IMR-90 (cell line): ENCODE measurements at regions not wholly inside any gene's neighbourhood (a gene's known extent, or its start where the extent isn't known, plus 50 kb on each side); places are given as distances from the start of the nearest gene placed in this dataset.
"Not testable (repeated sequence)": the region's sequence is repeated elsewhere in the genome, so short reads cannot be mapped to it uniquely, and the experiment has no call there.

Source experiments
- ATAC-seq: fragments of 200-7000 bp; cut with Tn5 transposase; 2 replicates; pipeline ENCODE4 v1.9.1; 2020; ENCODE audit warnings: low read depth, mild to moderate bottlenecking, moderate library complexity
- BruUV-seq: library from RNA; stranded (reverse); fragments of 400-500 nt; replicated peaks from 2 replicates; lab custom pipeline; 2021; lab: Mats Ljungman, UMichigan
- CTCF ChIA-PET: fragments of 300-600 bp; formaldehyde crosslinking; extraction: SDS; loops from one replicate; lab custom pipeline; 2021; ENCODE audit warnings: antibody characterized with exemption; lab: Yijun Ruan, JAX
- POLR2A ChIA-PET: fragments of 300-600 bp; sonication (Branson Sonifier 250); formaldehyde crosslinking; loops from one replicate; lab custom pipeline; 2022; ENCODE audit warnings: antibody characterized with exemption; ENCODE audit not compliant: unreplicated experiment; lab: Charles Lee
- DNase-seq: peaks from one replicate; pipeline ENCODE4 v3.0.0; 2013
- H2AFZ ChIP-seq: replicated peaks from 2 replicates; pipeline ENCODE3; 2013; ENCODE audit warnings: low read length, mild to moderate bottlenecking; ENCODE audit not compliant: poor library complexity
- H2AK5ac ChIP-seq: 2 replicates; pipeline ENCODE4 v1.6.1; 2013; ENCODE audit warnings: low read depth, low read length, inconsistent platforms
- H2AK9ac ChIP-seq: replicated peaks from 2 replicates; pipeline ENCODE3; 2013; ENCODE audit warnings: mild to moderate bottlenecking, low read depth, low read length, moderate library complexity; ENCODE audit not compliant: poor library complexity
- H2BK120ac ChIP-seq: 2 replicates; pipeline ENCODE4 v1.6.1; 2013; ENCODE audit warnings: low read depth, low read length, inconsistent platforms
- H2BK15ac ChIP-seq: 3 replicates; pipeline ENCODE4 v1.6.1; 2013; ENCODE audit warnings: low read depth, low read length, inconsistent platforms
- H2BK20ac ChIP-seq: 2 replicates; pipeline ENCODE4 v1.6.1; 2013; ENCODE audit warnings: low read depth, mild to moderate bottlenecking, inconsistent platforms, low read length, moderate library complexity
- H2BK5ac ChIP-seq: 2 replicates; pipeline ENCODE4 v1.6.1; 2013; ENCODE audit warnings: mild to moderate bottlenecking, low read depth, low read length, inconsistent platforms; ENCODE audit not compliant: poor library complexity, severe bottlenecking
- H3K14ac ChIP-seq: replicated peaks from 2 replicates; pipeline ENCODE4 v1.6.1; 2013; ENCODE audit warnings: low read depth, low read length, inconsistent platforms
- H3K18ac ChIP-seq: 2 replicates; pipeline ENCODE4 v1.6.1; 2013; ENCODE audit warnings: low read depth, low read length, control low read depth
- H3K23ac ChIP-seq: 2 replicates; pipeline ENCODE4 v1.6.1; 2013; ENCODE audit warnings: low read depth, low read length, inconsistent platforms
- H3K27ac ChIP-seq: 2 replicates; pipeline ENCODE4 v1.5.1; 2013; ENCODE audit warnings: mild to moderate bottlenecking, control low read depth, low read length; ENCODE audit not compliant: insufficient read depth
- H3K27me3 ChIP-seq: 2 replicates; pipeline ENCODE4 v1.6.1; 2013; ENCODE audit warnings: low read length; ENCODE audit not compliant: control insufficient read depth, insufficient read depth
- H3K36me3 ChIP-seq: 2 replicates; pipeline ENCODE4 v1.6.1; 2013; ENCODE audit warnings: low read length, mixed read lengths; ENCODE audit not compliant: control insufficient read depth, insufficient read depth
- H3K4ac ChIP-seq: 2 replicates; pipeline ENCODE4 v1.6.1; 2013; ENCODE audit warnings: low read depth, low read length, inconsistent platforms
- H3K4me1 ChIP-seq: 2 replicates; pipeline ENCODE4 v1.6.1; 2013; ENCODE audit warnings: low read length, mixed read lengths; ENCODE audit not compliant: control insufficient read depth, insufficient read depth
- H3K4me2 ChIP-seq: 2 replicates; pipeline ENCODE4 v1.6.1; 2013; ENCODE audit warnings: low read depth, mild to moderate bottlenecking, control low read depth, low read length, moderate library complexity
- H3K4me3 ChIP-seq: 2 replicates; pipeline ENCODE4 v1.5.1; 2013; ENCODE audit warnings: low read depth, mild to moderate bottlenecking, control low read depth, low read length, moderate library complexity; ENCODE audit not compliant: insufficient read depth
- H3K56ac ChIP-seq: 2 replicates; pipeline ENCODE4 v1.6.1; 2013; ENCODE audit warnings: low read length, inconsistent platforms; ENCODE audit not compliant: insufficient read depth; ENCODE audit errors: extremely low read depth
- H3K79me1 ChIP-seq, 2 experiments: 2 replicates each; pipeline ENCODE4 v1.6.1; 2013; ENCODE audit warnings: low read length in 2 of 2, inconsistent platforms in 1 of 2, low read depth in 1 of 2
- H3K9ac ChIP-seq: 2 replicates; pipeline ENCODE4 v1.6.1; 2013; ENCODE audit warnings: low read depth, low read length, control low read depth
- H3K9me1 ChIP-seq: 2 replicates; pipeline ENCODE4 v1.6.1; 2013; ENCODE audit warnings: low read length, inconsistent platforms; ENCODE audit not compliant: insufficient read depth
- H3K9me3 ChIP-seq: 2 replicates; pipeline ENCODE4 v1.6.1; 2013; ENCODE audit warnings: low read length; ENCODE audit not compliant: control insufficient read depth, insufficient read depth
- H4K20me1 ChIP-seq: 2 replicates; pipeline ENCODE4 v1.6.1; 2013; ENCODE audit warnings: low read length, inconsistent platforms; ENCODE audit not compliant: insufficient read depth
- H4K5ac ChIP-seq: 2 replicates; pipeline ENCODE4 v1.6.1; 2013; ENCODE audit warnings: mild to moderate bottlenecking, low read depth, low read length, control low read depth
- H4K8ac ChIP-seq, 2 experiments: 2 replicates each; pipeline ENCODE4 v1.6.1; 2013; ENCODE audit warnings: low read depth in 2 of 2, low read length in 2 of 2, control low read depth in 1 of 2, inconsistent platforms in 1 of 2
- H4K91ac ChIP-seq: 2 replicates; pipeline ENCODE4 v1.6.1; 2013; ENCODE audit warnings: low read depth, low read length, inconsistent platforms; ENCODE audit not compliant: insufficient read depth
- WGBS, 2 experiments: methylation state at CpG; one replicate each; pipeline versions ENCODE4 v1.1.5 to v1.1.7; 2013; ENCODE audit warnings: missing lambda C conversion rate in 2 of 2; ENCODE audit not compliant: insufficient read length in 1 of 2; ENCODE audit errors: extremely low coverage in 2 of 2; 5-methylcytosine and 5-hydroxymethylcytosine counted together
- dilution Hi-C: fragments of 300-500 bp; cut with HindIII; formaldehyde crosslinking; loops from one replicate; pipeline ENCODE4 v1.14.3; 2018; ENCODE audit warnings: low sequenced_read_pairs; ENCODE audit not compliant: unreplicated experiment
- in situ Hi-C: fragments of 300-500 bp; cut with MboI; formaldehyde crosslinking; loops from 3 replicates; pipeline ENCODE4 v1.14.3; 2019; ENCODE audit warnings: low sequenced_read_pairs, inconsistent platforms, mixed read lengths
- intact Hi-C: fragments of 100-400 bp; cut with micrococcal nuclease; formaldehyde crosslinking; loops from 2 replicates; pipeline ENCODE4 v1.10.0; 2022

DNA sequence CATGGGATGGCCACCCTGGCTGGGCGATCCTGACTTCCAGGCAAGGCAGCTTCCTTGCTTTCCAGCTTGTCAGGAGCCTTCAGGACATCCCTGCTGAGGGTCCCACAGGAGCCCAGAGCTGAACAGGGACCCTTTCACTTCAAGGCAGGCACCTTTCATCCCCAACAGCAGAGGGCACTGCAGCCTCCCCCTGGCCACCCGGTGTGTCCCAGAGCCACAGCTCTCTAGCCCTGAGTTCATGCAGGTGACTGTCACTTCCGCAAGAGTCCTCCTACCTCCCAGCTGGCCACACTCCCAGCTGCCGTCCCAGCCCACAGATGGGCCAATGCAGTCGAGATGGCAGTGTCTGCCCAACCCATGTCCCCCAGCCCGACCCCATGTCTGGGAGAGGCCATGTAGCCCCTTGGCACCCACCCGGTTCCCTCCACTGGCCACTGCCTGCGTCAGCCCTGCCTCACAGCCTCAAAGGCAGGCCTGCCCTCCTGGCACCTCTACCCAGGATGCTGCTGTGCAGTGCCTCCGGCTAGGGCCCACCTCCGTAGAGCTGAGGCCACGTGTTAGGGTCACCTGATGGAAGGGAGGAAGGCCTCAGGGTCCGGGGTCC lies 248.3 kb downstream of the CCDC74A start:
- H2AFZ ChIP-seq, H3K36me3 ChIP-seq, POLR2A ChIA-PET, H2BK15ac ChIP-seq, H3K79me1 ChIP-seq, H3K23ac ChIP-seq, H2AK9ac ChIP-seq, H3K9ac ChIP-seq, H3K18ac ChIP-seq, H3K27ac ChIP-seq, H3K4ac ChIP-seq, DNase-seq, CTCF ChIA-PET, H3K27me3 ChIP-seq, H4K5ac ChIP-seq, H2AK5ac ChIP-seq, H4K91ac ChIP-seq, H4K8ac ChIP-seq, H4K20me1 ChIP-seq, H3K9me3 ChIP-seq, H3K4me2 ChIP-seq, H3K9me1 ChIP-seq, ATAC-seq, H2BK20ac ChIP-seq, dilution Hi-C loops, H2BK120ac ChIP-seq, BruUV-seq, H3K4me1 ChIP-seq, H3K4me3 ChIP-seq, H3K14ac ChIP-seq, H3K56ac ChIP-seq, intact Hi-C loops, H2BK5ac ChIP-seq: not testable (repeated sequence)
- 49% methylated on average over 2 of the region's 12 CpGs; no CpG with 5 or more reads in 1 of the 2 experiments for WGBS, 2 experiments
- in situ Hi-C loops: loop anchor here (25.0 kb wide), 1 partner anchor 89 kb away; no protein-coding TSS in a partner anchor
